ENCODE measurements at regions not wholly inside any gene's neighbourhood (a gene's known extent, or its start where the extent isn't known, plus 50 kb on each side); places are given as distances from the start of the nearest gene placed in this dataset.

DNA sequence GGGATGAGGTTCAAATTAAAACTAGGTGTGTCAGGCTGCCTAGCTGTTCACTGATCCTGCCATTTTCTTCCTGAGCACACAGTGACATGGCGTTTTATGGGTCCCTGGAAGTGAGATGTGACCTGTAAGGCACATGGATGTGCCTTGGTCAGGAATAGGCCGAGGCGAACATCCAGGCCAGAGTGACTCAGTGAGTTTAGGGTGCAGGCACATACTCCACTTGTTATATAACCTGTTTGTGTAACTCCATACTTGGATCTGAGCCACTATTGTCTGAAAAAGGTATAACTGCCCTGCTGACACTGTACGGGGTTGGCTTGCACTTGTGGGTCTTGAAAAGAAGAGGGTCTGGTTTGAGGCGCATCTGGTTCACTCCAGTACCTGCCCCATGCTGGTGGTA lies 150.1 kb upstream of the ADAMTS16 start:
- Histone ChIP-seq H3K27ac (no peak overlapping the region), H3K9me3 (no peaks in the 10 kb centered on the region), H3K27me3 (no peaks in the 10 kb centered on the region), H3K4me1 (no peaks in the 10 kb centered on the region), H3K4me3 (no peak overlapping the region), H3K36me3 (no peaks in the 10 kb centered on the region)
- TF ChIP-seq, protein P1, sequence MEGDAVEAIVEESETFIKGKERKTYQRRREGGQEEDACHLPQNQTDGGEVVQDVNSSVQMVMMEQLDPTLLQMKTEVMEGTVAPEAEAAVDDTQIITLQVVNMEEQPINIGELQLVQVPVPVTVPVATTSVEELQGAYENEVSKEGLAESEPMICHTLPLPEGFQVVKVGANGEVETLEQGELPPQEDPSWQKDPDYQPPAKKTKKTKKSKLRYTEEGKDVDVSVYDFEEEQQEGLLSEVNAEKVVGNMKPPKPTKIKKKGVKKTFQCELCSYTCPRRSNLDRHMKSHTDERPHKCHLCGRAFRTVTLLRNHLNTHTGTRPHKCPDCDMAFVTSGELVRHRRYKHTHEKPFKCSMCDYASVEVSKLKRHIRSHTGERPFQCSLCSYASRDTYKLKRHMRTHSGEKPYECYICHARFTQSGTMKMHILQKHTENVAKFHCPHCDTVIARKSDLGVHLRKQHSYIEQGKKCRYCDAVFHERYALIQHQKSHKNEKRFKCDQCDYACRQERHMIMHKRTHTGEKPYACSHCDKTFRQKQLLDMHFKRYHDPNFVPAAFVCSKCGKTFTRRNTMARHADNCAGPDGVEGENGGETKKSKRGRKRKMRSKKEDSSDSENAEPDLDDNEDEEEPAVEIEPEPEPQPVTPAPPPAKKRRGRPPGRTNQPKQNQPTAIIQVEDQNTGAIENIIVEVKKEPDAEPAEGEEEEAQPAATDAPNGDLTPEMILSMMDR (IDR thresholded peaks at IDR 0.05) = no peak
- no peak for DNase-seq (ENCODE audit: low spot score in 2 of 2)
- intact Hi-C loops (cut with DNase I) = no loop called here

DNA sequence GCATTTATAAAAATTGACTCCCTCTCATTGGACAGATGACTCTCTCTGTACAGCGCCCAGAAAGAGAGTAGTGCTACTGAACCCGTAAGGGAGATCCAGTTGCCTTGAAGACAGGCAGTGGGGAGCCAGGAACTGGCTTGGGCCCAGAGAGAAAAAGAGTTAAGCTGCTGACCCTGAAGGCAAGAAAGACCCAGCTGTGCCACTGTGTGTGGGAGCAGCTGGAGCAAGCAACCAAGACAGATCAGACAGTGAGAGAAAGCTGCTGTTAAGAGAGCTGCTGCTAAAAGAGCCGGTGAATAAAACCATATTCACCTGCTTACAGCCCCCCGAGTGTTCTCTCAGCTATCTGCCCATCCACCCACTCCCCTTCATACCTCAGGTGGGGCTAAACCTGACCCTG lies 149.7 kb upstream of the ADAMTS16 start:
- H3K27me3 ChIP-seq = no peaks in the 10 kb centered on the region
- H3K9me3 ChIP-seq = no peaks in the 10 kb centered on the region
- intact Hi-C loops (cut with DNase I) = no loop called here

DNA sequence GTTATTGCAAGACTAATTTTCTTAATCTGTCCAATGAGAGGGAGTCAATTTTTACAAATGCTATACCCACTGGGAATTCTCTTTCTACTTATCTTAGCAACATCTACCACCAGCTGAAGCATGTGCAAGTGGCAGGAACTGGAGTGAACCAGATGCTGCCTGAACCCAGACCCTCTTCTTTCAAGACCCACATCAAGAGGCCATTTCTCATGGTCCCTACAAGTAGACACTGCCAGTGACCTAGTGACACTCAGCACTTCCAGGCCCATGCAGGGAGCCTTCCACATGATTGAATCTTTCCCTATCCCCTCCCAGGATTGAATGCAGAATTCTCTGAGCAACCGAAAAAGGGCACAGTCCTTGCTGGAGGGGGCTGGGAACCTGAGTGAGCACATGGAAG lies 148.2 kb upstream of the ADAMTS16 start:
- intact Hi-C loops (cut with DNase I) = no loop called here
- H3K4me1 ChIP-seq = no peaks in the 10 kb centered on the region
- TF ChIP-seq, protein P1 (IDR thresholded peaks at IDR 0.05) = no peak
- H3K9me3 ChIP-seq = no peaks in the 10 kb centered on the region
- no peak for DNase-seq (ENCODE audit: low spot score in 2 of 2)
- no peak overlapping the region for H3K27ac ChIP-seq
- no peaks in the 10 kb centered on the region for H3K36me3 ChIP-seq
- no peaks in the 10 kb centered on the region for H3K27me3 ChIP-seq
- H3K4me3 ChIP-seq = no peak overlapping the region

More for the DNA sequence above, 149.7 kb upstream of the ADAMTS16 start:
- no peak for DNase-seq (ENCODE audit: low spot score in 2 of 2)
- H3K27ac ChIP-seq = no peak overlapping the region
- H3K4me3 ChIP-seq = no peak overlapping the region
- TF ChIP-seq, protein P1 (IDR thresholded peaks at IDR 0.05) = no peak
- no peaks in the 10 kb centered on the region for H3K4me1 ChIP-seq
- H3K36me3 ChIP-seq = no peaks in the 10 kb centered on the region

DNA sequence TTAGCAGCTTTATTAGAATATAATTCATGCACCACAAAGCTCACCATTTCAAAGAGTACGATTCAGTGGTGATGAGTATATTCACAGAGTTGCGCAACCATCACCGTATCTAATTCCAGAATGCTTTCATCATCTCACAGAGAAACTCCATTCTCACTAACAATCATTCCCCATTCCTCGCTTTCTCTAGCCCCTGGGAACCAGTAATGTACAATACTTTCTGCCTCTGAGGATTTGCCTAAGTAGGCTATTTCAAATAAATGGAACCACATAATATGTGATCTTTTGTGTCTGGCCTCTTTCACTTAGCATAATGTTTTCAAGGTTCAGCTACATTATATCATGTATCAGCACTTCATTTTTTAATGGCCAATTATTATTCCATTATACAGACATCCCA lies 145.1 kb upstream of the ADAMTS16 start:
- Histone ChIP-seq H3K27me3 (no peaks in the 10 kb centered on the region), H3K4me1 (no peaks in the 10 kb centered on the region), H3K27ac (no peak overlapping the region), H3K9me3 (no peaks in the 10 kb centered on the region), H3K4me3 (no peak overlapping the region), H3K36me3 (no peaks in the 10 kb centered on the region)
- no peak for DNase-seq (ENCODE audit: low spot score in 2 of 2)
- TF ChIP-seq, protein P1 (IDR thresholded peaks at IDR 0.05) = no peak
- intact Hi-C loops (cut with DNase I) = no loop called here

DNA sequence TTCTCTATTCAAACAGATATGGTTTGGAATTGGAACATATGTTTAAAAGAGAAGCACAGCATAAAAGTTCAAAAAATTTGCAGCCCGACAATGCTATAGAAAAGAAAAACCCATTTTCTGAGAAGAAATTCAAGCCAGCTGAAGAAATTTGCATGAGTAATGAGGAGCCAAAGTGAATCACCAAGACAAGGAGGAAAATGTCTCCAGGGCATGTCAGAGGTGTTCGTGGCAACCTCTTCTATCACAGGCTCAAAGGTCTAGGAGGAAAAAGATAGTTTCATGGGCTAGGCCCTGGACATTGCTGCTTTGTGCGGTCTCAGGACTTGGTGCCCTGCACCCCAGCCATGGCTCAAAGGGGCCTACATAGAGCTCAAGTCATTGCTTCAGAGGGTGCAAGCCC lies 134.8 kb upstream of the ADAMTS16 start:
- intact Hi-C loops (cut with DNase I) = no loop called here
- no peaks in the 10 kb centered on the region for H3K36me3 ChIP-seq

More for the DNA sequence above, 134.8 kb upstream of the ADAMTS16 start:
- no peaks in the 10 kb centered on the region for H3K27me3 ChIP-seq
- H3K4me1 ChIP-seq = no peaks in the 10 kb centered on the region
- H3K9me3 ChIP-seq = no peaks in the 10 kb centered on the region
- H3K27ac ChIP-seq = no peak overlapping the region
- H3K4me3 ChIP-seq = no peak overlapping the region
- no peak for DNase-seq (ENCODE audit: low spot score in 2 of 2)
- TF ChIP-seq, protein P1 (IDR thresholded peaks at IDR 0.05) = no peak
